ENCODE measurements at regions not wholly inside any gene's neighbourhood (a gene's known extent, or its start where the extent isn't known, plus 50 kb on each side); places are given as distances from the start of the nearest gene placed in this dataset.

- Mint-ChIP-seq H3K4me3 (ENCODE audit: unreplicated experiment) (no peak overlapping the region), H3K36me3 (ENCODE audit: insufficient read depth, unreplicated experiment) (peaks cover 6% of the 10 kb centered on the region), H3K4me1 (ENCODE audit: insufficient read depth, unreplicated experiment) (peaks cover 14% of the 10 kb centered on the region), H3K9me3 (ENCODE audit: unreplicated experiment) (no peaks in the 10 kb centered on the region), H3K27ac (ENCODE audit: low read depth, unreplicated experiment) (no peak overlapping the region), H3K27me3 (ENCODE audit: insufficient read depth, unreplicated experiment) (peaks cover 36% of the 10 kb centered on the region)
- intact Hi-C loops (cut with micrococcal nuclease), result no loop called here
- no TSS peak for BruUV-seq (replicated peaks)
- POLR2A ChIA-PET, result no interaction called here
- DNase-seq (ENCODE audit: unreplicated experiment), result no peak
- TF ChIP-seq CTCF (IDR thresholded peaks at IDR 0.05; ENCODE audit: unreplicated experiment), result no peak
- CTCF ChIA-PET, result no interaction called here
Measured at GRCh38 chr9:90129446-90129845, 513.2 kb downstream of the DIRAS2 start.

DNA sequence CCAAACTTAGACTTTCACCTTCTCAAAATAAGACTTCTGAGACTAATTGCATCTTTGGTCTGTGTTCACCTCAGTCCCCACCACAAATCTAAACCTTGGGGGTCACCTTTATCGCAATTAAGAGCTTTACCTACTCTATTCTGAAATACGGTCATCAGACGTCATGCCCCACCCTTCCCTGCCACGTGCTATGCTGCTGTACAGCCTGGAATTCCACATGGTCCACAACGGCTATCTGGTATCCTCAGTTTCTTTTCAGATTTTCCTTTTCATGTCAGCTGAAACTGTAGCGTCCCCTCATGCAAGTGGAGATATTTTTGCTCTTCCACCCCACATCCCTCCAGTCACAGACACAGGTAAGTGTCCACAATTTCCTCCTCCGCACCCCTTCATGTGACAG is 511.1 kb downstream of the DIRAS2 start:
- Mint-ChIP-seq H3K36me3 (ENCODE audit: insufficient read depth, unreplicated experiment) (peaks cover 6% of the 10 kb centered on the region), H3K4me1 (ENCODE audit: insufficient read depth, unreplicated experiment) (no peaks in the 10 kb centered on the region), H3K27me3 (ENCODE audit: insufficient read depth, unreplicated experiment) (peaks cover 33% of the 10 kb centered on the region), H3K4me3 (ENCODE audit: unreplicated experiment) (no peak overlapping the region), H3K27ac (ENCODE audit: low read depth, unreplicated experiment) (no peak overlapping the region), H3K9me3 (ENCODE audit: unreplicated experiment) (no peaks in the 10 kb centered on the region)
- intact Hi-C loops (cut with micrococcal nuclease), result no loop called here
- TF ChIP-seq CTCF (IDR thresholded peaks at IDR 0.05; ENCODE audit: unreplicated experiment), result no peak
- CTCF ChIA-PET, result interaction anchor here (0.6 to 3.8 kb wide), 3 partner anchors 10 to 533 kb away, joined by 3 to 25 read pairs (median 5); no protein-coding TSS in a partner anchor
- no TSS peak for BruUV-seq (replicated peaks)
- POLR2A ChIA-PET, result interaction anchor here (0.6 kb wide), 1 partner anchor 484 kb away, joined by 3 read pairs; no protein-coding TSS in a partner anchor
- no peak for DNase-seq (ENCODE audit: unreplicated experiment)

- Mint-ChIP-seq H3K36me3 (ENCODE audit: insufficient read depth, unreplicated experiment) (peaks cover 6% of the 10 kb centered on the region), H3K4me3 (ENCODE audit: unreplicated experiment) (no peak overlapping the region), H3K9me3 (ENCODE audit: unreplicated experiment) (no peaks in the 10 kb centered on the region), H3K4me1 (ENCODE audit: insufficient read depth, unreplicated experiment) (no peaks in the 10 kb centered on the region), H3K27ac (ENCODE audit: low read depth, unreplicated experiment) (no peak overlapping the region), H3K27me3 (ENCODE audit: insufficient read depth, unreplicated experiment) (peaks cover 30% of the 10 kb centered on the region)
- TF ChIP-seq CTCF (IDR thresholded peaks at IDR 0.05; ENCODE audit: unreplicated experiment), result no peak
- CTCF ChIA-PET, result interaction anchor here (1.8 to 3.8 kb wide), 2 partner anchors 9 to 535 kb away, joined by 5 to 25 read pairs; no protein-coding TSS in a partner anchor
- POLR2A ChIA-PET, result interaction anchor here (0.6 kb wide), 1 partner anchor 1288 kb away, joined by 3 read pairs; no protein-coding TSS in a partner anchor
- no peak for DNase-seq (ENCODE audit: unreplicated experiment)
- intact Hi-C loops (cut with micrococcal nuclease), result no loop called here
- no TSS peak for BruUV-seq (replicated peaks)
Measured at GRCh38 chr9:90132866-90133265, 509.8 kb downstream of the DIRAS2 start.

DNA sequence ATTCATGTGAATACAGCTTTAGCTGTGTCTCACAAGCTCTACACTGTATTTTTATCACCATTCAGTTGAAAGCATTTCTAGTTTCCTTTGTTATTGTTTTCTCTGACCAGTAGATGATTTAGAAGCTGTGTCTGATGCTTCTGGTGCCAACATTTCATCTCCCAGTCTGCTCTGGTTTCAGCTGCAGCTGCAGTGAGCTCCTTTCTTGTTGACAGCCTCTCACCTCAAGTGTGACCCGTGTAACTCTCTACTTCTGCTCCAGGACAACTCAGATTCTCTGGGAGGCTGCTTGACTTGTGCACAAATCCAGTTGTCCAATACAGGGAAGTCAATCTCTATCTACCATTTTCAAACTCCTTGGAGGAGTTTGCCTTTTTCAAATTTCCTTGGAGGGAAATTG is 504.8 kb downstream of the DIRAS2 start:
- BruUV-seq (replicated peaks), result no TSS peak
- Mint-ChIP-seq H3K4me3 (ENCODE audit: unreplicated experiment) (no peak overlapping the region), H3K27me3 (ENCODE audit: insufficient read depth, unreplicated experiment) (peaks cover 48% of the 10 kb centered on the region), H3K36me3 (ENCODE audit: insufficient read depth, unreplicated experiment) (no peaks in the 10 kb centered on the region), H3K4me1 (ENCODE audit: insufficient read depth, unreplicated experiment) (no peaks in the 10 kb centered on the region), H3K27ac (ENCODE audit: low read depth, unreplicated experiment) (no peak overlapping the region), H3K9me3 (ENCODE audit: unreplicated experiment) (no peaks in the 10 kb centered on the region)
- no peak for DNase-seq (ENCODE audit: unreplicated experiment)
- ChIA-PET CTCF (interaction anchor here (0.6 to 2.8 kb wide), 6 partner anchors 48 to 732 kb away, joined by 3 to 15 read pairs (median 4); no protein-coding TSS in a partner anchor), POLR2A (no interaction called here)
- no peak for TF ChIP-seq CTCF (IDR thresholded peaks at IDR 0.05; ENCODE audit: unreplicated experiment)
- intact Hi-C loops (cut with micrococcal nuclease), result no loop called here

All from MCF 10A (cell line).